HG03135 (cell line): ENCODE measurements at regions not wholly inside any gene's neighbourhood (a gene's known extent, or its start where the extent isn't known, plus 50 kb on each side); places are given as distances from the start of the nearest gene placed in this dataset.
"Not testable (repeated sequence)": the region's sequence is repeated elsewhere in the genome, so short reads cannot be mapped to it uniquely, and the experiment has no call there.

Experiments used
- ATAC-seq: cut with Tn5 transposase; IDR thresholded peaks from one replicate; pipeline ENCODE4 v1.9.1; 2021; ENCODE audit warnings: mild to moderate bottlenecking, moderate library complexity; ENCODE audit not compliant: unreplicated experiment

GRCh38 chr5:120306303-120306702, 157.8 kb upstream of the PRR16 start:
- no peak for ATAC-seq

DNA sequence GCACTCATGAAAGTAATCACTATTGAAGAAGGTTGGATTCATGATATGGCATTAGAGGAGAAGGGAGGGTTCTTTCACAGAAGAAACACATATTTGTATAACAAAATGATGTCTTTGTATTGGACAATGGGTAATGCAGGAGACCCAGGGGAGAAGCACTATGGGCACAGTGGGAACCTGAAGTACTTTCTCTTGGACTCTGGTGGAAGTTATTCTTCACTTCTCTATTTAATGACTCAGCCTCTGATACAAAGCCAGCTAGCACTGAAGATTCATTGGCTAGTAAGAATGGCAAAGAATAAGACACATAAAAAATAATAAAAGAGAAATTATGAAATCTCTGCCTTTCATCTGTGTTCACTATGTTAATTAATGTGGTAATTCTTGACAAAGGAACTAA, 149.9 kb upstream of the PRR16 start:
- no peak for ATAC-seq

DNA sequence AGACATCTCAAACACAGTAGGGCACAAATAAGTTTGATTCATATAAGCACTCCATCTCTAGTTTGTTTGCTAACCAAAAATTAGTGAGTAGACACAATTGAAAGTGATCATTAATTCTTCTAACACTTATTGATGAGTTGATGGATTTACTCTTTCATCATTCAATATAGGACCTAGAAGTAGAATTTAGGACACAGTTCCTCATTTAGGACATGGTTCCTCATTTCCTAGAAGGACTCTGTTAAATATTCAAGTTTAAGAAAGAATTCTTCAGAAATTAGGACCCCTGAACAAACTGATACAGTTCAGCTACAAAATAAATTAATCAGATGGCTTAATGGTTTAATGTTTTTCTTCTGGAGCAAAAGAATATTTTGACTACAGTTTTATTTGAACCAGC, 143.5 kb upstream of the PRR16 start:
- no peak for ATAC-seq

- ATAC-seq, result no peak
These were observed 137.4 kb upstream of the PRR16 start for GRCh38 chr5:120326651-120327050.

GRCh38 chr5:120327180-120327579, 136.9 kb upstream of the PRR16 start:
- ATAC-seq, result no peak

DNA sequence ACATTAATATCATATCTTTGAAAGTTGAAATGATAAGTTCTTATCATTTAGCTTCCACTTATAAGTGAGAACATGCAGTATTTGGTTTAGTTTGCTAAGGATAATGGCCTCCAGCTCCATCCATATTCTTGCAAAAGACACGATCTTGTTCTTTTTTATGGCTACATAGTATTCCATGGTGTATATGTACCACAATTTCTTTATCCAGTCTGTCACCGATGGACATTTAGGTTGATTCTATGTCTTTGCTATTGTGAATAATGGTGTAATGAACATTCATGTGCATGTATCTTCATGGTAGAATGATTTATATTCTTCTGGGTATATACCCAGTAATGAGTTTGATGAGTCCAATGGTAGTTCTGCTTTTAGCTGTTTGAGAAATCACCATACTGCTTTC, 135.0 kb upstream of the PRR16 start:
- ATAC-seq, result no peak

GRCh38 chr5:120330558-120330957, 133.5 kb upstream of the PRR16 start:
- ATAC-seq, result no peak

- no peak for ATAC-seq
These were observed 119.9 kb upstream of the PRR16 start for GRCh38 chr5:120344181-120344580.

DNA sequence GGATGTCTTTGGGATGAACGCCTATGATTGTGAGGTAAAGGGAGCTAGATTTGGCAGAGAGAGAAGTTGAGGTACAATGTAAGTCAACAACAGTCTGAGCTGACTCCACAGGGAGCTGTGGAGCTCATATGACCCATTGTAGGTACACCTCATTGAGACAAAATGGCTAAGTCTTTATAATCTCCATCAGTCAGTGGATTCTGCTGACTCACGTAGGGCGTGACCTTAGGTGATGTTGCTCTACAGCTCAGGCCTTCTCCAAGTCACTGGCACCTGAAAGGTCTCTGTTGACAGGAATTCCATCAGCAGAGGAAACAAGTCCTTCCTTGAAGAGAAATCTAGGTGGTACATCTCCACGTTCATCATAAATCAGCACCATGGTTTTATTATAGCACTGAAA, 118.2 kb upstream of the PRR16 start:
- ATAC-seq, result no peak

DNA sequence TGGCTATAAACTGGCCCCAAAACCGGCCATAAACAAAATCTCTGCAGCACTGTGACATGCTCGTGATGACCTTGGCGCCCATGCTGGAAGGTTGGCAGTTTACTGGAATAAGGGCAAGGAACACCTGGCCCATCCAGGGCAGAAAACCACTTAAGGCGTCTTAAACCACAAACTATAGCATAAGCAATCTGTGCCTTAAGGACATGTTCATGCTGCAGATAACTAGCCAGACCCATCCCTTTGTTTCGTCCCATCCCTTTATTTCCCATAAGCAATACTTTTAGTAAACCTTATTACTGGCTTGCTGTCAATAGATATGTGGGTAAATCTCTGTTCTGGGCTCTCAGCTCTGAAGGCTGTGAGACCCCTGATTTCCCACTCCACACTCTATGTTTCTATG, 113.0 kb upstream of the PRR16 start:
- ATAC-seq, result not testable (repeated sequence)

DNA sequence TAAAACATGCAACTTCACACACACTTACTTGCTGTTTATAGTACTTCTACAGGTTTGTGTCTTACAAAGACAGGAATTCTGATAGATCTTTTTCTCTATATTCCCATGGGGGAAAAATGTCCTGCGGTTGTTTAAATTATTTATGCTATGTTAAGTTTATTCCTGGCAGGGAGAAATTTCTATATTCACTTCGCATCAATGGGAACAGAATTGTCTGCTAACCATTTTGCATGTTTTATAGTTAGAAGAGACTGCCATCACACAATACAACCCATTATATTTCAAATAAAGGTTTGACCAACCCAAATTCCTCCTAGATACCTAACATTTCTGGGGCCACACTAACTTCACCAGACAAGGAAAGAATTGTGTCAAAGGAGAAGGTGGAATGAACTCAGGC, 110.0 kb upstream of the PRR16 start:
- ATAC-seq, result no peak

DNA sequence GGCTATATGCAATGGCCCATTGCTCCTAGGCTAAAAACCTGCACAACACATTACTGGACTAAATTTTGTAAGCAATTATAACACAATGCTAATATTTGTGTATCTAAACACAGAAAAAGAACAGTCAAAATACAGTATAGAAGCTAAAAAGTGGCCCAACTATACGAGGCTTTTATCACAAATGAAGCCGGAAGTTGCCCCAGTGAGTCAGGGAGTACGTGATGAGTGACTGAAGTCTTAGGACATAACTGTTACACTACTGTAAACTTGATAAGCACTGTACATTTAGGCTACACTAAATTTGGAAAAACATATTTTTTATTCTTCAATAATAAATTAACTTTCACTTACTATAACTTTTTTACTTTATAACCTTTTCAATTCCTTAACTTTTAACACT, 105.2 kb upstream of the PRR16 start:
- no peak for ATAC-seq

DNA sequence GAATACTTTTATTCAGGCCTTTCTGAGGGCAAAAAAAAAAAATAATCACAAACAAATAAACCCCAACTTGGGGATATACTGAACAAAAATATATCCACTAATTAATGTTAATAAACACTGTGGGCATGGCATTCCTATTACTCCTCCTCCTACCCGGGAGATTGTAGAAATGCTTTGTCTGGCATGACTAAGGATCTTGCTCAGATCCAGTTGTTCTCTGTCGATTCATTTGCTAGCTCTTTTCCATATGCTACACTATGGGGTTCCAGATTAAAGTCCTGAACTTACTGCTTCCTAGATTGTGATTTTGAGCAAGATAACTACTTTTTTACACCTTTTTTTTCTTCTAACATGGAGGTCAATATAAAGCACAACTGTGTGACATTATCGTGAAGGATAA, 102.2 kb upstream of the PRR16 start:
- no peak for ATAC-seq

DNA sequence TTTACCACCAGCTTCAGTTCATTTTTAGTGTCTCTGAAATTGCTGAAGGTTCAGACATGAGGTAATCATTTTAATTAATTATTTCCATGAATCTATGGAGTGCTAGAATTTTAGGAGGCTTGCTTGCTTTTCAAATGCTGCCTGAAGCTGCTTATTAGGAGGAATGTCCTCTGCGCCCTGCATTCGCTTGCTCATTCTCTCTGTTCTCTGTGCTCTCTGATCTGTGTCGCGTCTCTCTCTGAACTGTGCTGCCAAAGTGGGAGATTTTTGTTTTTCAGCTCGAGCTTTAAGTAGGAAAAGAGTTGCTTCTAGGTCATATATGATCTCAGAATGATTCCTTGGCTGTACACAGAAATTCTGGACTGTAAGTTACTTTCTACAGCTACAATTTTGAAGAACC, 101.7 kb upstream of the PRR16 start:
- ATAC-seq, result no peak

DNA sequence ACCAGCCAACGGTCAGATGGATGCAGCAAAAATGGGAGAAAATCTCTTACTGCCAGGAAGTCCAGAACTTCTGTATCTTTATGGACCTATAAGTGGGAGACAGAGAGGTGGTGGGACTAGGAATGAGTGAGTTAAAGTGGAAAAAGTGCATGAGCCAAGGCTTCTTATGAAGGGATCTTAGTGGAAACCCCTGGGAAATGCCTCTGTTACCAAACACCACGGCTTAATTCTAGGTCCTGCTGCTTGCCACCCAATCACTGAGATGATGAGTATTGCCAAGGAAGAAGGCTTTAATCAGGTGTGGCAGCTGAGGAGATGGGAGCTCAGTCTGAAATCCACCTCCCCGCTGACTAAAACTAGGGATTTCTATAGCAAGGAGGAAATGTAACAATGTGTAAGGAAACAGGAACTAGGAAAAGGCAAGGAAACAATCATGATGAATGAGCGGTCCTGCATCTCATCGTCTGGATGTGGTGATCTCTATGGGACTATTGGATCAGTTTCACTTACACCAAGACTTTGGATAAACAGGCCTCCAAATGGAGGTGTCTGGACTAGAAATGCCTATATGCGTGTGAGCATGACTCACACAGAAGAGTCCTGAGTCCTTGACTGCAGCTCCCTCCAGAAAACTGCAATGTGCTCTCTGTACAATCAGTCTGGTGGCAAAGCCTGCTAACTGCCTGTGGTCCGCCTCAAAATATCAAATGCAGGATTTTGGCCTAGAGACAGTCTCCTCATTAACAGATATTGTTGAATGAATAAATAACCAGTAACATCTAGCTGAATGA, 98.2 kb upstream of the PRR16 start:
- ATAC-seq, result no peak

DNA sequence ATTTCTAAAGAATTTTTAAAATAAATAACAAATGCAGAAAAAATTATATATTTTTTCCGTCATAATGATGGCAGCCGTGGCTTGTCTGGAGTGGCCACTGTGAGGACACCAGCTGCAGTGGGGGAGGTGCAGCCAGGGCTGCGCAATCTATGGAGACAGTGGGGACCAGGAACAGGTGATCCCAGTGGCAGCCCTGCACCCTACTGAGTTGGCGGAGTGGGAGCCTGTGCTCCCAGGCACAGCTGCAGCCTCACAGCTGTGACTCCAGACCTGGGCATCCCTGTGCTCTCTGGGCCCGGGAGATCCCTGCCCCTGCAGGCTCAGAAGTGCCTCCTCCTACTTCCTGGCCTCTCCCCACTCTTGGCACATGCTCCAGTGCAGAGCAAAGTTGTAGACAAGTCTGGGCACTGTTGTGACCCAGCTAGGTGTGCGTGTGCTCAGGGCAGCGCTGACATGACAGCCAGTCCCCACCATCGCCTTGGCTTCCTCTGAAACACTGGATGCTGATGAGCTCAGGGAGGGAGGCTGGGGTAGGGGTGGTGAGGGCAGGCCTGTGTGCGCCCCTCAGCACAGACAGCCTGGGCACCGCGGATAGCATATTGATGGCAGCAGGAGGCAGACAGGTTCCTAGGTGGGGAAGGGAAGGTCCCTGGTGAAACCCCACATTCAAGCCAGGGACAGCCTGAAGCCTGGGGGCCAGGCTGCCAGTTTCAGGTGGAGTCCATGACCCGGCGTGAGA, 96.0 kb upstream of the PRR16 start:
- ATAC-seq, result no peak

DNA sequence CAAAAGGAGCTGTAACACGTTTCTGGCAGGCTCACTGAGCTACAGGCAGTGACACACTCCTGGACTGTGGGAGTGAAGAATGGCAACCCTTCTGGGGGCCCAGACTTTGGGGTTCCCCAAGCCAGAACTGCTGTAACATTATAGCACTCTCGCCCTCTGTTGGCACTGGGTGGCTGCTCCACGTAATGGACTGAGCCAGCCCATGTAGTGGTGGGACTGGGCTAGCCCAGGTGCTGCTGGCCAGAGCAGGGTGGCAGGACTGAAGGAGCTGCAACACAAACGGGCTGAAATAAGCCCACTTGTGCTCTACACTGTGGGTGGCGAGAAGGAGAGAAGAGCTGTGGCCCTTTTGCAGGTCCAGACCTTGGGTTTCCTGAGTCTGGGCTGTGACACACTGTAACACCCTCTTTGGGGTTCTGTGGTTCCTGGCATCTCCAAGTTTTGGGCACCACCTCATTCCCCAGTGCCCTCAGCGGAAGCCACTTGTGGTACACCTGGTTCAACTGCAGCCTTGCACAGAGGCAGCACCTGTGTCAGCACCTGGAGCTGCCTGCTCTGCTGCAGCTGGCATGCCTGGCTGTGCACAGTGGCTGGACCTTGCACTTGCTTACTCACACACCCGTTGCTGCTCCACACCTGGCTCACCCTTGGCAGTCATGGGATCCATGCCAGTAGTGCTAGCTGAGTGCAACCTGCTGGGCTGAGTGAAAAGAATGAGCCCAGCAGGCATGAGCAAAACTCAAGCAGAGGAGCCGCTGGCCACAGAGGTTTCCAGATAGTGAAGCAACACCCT, 95.0 kb upstream of the PRR16 start:
- no peak for ATAC-seq

GRCh38 chr5:120372899-120373298, 91.2 kb upstream of the PRR16 start:
- ATAC-seq, result no peak

DNA sequence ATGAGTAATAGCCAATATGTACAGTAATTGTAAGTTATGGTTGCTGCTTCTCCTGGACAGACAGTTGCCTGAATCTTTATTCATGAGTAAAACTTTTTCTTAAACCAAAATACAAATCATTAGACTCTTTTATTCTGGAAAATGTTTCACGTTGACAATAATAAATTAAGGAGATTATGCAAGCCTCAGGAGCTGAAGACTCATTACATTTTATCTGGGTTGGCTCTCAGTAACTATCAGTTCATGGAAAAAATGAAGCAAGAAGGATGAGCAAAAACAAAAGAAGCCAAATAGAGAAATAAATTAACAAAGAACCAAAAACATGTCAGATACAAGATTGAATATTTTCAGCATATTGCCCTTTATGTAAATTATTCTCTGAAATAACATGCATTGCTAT, 88.9 kb upstream of the PRR16 start:
- no peak for ATAC-seq

- no peak for ATAC-seq
These were observed 83.5 kb upstream of the PRR16 start for GRCh38 chr5:120380644-120381043.

- ATAC-seq, result no peak
These were observed 81.3 kb upstream of the PRR16 start for GRCh38 chr5:120382833-120383232.

DNA sequence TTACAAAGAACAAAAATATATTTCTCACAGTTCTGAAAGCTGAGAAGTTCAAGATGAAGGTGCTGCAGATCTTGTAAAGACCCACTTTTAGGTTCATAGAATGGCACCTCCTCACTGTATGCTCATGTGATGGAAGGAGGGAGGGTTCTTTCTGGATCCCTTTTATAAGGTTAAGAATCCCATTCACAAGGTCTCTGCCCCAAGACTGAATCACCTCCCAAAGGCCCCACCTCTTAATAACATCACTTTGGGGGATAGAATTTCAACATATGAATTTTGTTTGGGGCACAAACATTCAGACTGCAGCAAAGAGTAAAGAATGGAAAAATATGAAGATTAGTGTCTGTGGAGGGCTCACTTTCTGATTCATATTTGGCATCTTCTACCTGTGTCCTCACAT, 77.1 kb upstream of the PRR16 start:
- no peak for ATAC-seq
